ENCODE measurements at regions not wholly inside any gene's neighbourhood (a gene's known extent, or its start where the extent isn't known, plus 50 kb on each side); places are given as distances from the start of the nearest gene placed in this dataset.
"Not testable (repeated sequence)": the region's sequence is repeated elsewhere in the genome, so short reads cannot be mapped to it uniquely, and the experiment has no call there.

DNA sequence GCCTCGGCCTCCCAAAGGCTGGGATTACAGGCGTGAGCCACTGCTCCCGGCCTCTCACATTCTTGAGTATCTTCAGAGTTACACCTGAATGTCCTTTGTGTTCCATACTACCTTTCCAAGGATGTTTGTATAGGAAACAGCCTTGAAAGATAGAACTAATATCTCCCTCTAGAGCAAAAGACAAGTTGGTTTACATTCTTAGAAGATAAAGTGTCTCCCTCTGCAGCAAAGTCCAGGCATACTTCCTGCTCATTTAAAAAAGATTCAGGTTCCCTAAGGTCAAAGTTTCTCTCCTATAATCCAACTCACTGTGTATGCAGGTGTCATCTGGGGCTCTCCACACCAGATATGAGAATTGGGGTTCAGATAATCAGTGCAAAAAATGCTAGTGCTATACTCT lies 224.4 kb downstream of the TPBG start:
- DNase-seq: no peak

DNA sequence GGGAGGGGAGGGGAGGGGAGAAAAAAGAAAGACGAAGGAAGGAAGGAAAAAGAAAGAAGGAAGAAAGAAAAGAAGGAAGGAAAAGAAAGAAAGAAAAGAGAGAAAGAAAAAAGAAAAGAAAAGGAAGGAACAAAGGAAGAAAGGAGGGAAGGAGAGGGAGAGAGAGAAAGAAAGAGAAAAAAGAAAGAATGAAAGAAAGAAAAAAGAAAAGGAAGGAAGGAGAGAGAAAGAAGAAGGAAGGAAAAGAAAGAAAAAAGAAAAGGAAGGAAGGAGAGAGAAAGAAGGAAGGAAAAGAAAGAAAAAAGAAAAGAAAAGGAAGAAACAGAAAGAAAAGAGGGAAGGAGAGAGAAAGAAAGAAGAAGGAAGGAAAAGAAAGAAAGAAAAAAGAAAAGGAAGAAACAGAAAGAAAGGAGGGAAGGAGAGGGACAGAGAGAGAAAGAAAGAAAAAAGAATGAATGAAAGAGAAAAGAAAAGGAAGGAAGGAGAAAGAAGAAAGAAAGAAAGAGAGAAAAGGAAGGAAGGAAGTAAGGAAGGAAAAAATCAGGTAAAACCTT lies 225.3 kb downstream of the TPBG start:
- DNase-seq: no peak

DNA sequence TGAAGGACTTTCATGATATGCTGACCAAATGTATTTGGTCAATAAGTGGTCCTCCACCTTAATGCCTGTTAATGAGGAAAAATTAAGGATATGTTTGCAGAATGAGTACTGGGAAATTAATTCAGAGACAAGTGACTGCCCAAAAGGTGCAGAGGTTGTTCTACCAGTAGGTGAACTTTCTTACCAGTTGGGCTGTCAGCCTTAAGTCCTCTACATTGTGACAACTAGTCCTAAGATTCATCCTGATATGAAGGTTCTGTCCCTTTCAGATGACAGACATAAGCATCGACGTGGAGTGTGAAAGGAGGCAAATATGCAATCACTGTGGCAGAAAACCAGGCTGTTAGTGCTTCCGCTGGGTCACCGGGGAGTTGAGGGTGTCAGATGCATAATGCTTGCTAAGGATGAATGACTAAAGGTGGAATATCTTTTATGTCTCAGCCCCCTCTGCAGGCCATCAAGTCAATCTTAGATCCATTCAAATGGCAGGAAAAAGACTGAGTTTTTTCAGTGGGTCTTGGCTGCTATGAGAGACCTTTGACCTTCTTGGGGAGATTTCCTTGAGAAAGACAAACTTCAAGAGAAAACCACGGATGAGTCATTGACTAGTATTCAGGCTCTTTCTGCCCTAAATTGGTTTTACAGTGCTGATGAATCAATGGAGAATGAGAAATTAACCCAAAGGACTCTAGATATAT lies 226.0 kb downstream of the TPBG start:
- DNase-seq: peak; percentile 17

DNA sequence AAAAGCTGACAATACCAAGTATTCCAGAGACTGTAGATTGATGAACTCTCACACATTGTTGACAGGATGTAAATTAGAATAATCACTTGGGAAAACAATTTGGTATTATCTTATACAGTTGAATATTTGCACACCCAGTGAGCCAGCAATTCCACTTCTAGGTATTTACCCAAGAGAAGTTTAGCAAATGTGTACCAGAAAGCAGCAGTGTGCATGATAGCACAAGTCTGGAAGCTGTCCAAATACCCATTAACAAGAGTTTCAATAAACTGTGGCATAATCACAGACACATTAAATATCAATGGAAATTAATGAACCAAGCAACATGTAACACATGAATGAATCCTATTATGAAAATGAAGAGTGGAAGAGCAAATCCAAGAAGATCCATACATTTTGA lies 233.6 kb downstream of the TPBG start:
- DNase-seq: peak; percentile 12

DNA sequence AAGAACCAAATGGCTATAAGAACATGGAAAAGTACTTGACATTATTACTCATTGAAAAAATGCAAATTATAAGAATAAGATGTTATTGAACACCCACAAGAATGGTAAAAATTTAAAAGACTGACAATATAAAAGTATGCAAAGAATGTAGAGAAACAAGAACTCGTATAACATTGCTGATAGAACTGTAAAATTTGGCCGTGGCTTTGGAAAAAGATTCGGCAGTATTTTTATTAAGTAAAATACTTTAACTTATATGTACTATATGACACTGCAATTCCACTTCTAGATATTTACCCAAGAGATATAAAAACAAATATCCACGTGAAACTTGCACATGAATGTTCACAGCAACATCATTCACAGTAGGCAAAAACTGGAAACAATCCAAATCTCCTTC lies 239.2 kb downstream of the TPBG start:
- DNase-seq: no peak

DNA sequence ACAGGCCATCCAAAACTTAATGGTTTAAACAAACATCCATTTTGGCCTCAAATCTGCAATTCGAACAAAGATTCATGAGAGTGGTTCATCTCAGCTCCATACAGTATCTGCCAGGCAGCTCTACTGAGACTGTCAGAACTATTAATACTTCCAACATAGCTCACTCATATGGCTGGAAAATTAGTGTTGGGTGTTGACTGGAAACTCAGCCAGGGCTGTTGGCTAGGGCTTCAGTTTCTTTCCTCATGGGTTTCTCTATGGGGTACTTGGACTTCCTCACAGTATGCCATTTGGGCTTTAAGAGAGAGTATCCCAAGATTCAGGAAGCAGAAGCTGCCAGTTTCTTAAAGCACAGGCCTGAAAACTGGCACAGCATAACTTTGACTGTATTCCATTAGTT lies 240.3 kb downstream of the TPBG start:
- no peak for DNase-seq

DNA sequence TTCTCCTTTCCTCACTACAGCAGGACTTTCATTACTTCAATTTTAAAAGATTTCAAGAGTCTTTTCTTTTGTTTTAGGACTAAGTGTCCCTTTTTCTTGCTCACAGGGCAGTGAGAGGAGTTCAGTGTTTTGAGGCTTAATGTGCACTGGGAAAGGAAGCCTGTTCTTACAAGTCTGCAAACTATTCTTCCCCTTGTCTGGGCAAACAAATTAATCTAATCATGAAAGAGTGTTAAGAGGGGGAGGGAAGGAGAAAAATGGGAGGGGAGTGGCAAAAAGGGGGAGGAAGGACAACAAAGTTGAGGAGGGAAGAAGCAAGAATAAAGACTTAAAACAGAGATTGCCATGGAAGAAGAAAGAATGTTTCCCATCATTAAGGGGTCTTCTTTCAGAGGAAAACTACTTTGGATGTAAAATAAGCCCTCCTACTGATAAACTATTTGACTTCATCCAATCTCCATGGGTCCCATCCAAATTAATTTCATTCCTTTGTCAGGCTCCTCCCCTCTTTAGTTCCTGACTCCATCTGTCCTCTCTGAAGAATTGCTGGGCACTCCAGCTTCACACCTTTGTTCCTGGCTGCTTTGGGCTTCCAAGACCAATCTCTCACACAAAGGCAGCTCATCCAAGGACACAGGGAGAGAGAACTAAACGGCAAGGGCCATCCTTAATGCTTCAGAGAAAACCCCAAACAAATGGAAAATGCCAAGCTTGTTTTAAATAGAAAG lies 244.5 kb downstream of the TPBG start:
- DNase-seq: no peak

DNA sequence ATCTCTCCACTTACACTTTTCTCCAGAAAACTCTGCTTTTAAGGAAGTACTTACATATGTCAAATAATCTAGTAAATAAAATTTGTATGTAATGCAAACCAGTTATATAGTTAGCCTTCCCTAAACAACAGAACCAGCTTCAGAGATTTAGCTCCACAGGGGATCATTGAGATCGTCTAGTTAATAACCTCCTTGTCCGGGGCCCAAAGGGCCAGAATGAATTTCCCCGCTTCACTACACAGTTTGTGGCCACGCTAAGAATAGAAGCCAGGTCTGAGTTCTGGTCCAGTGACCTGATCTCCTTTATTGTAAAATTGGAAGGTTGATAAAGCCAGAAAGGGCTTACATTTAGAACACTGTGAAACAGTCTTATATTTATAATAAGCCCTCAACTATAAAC lies 245.2 kb downstream of the TPBG start:
- DNase-seq: no peak

DNA sequence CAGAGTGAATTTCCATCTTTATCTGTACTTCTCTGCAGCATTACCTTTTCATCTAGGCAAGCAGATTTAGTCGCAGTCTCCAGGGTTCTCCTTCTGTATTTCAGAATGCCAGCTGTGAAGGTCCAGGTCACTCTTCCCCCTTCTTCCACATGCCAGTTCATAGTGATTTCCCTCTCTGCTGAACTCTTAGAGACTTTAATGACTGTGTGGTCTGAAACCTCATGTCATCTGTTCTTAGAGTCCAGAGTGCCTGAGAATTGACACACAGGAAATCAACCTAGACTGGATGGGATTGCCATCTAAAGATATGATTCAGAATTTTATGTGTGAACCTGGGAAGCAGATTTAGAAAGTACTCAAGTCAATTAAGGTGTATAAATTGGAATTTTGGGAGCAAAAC lies 248.1 kb downstream of the TPBG start:
- no peak for DNase-seq

DNA sequence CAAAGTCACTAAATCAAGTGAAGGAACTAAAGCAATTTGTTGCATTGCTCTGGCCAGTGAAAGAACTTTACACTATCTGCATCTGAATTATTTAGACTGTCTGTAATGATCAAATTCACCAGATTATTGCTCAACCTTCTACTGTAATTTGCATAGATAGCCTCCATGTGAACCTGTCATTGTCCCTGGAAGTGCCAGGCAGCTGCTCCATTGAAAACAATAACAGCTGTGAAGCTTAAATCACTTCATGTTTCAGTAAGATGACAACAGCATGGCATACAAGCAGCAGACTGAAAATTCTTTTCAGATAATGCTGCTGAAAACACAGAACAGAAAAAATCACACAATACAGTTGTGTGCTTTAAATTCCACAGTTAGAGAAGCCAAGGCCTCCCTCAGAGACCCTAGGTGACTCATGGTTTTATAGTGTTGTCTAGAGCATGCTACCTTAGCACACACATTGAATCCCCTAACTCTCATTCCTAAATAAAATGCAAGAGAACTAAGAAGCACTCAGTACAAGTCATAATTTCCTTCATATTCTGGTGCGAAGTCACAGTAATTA lies 248.9 kb downstream of the TPBG start:
- DNase-seq: no peak

DNA sequence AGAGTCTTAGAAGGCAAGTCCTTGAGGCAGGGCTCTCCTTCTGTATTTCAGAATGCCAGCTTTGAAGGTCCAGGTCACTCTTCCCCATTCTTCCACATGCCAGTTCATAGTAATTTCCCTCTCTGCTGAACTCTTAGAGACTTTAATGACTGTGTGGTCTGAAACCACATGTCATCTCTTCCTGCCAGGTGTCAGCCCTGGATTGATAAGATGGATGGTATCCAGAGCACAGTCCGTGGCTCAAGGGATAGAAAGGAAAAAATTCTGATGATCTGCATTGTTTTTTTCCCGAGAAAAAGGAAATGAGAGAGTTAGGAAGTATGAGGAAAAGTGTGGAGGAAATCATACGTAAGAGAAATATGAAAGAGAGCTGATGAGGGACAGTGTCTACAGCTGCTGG lies 250.9 kb downstream of the TPBG start:
- DNase-seq: no peak

DNA sequence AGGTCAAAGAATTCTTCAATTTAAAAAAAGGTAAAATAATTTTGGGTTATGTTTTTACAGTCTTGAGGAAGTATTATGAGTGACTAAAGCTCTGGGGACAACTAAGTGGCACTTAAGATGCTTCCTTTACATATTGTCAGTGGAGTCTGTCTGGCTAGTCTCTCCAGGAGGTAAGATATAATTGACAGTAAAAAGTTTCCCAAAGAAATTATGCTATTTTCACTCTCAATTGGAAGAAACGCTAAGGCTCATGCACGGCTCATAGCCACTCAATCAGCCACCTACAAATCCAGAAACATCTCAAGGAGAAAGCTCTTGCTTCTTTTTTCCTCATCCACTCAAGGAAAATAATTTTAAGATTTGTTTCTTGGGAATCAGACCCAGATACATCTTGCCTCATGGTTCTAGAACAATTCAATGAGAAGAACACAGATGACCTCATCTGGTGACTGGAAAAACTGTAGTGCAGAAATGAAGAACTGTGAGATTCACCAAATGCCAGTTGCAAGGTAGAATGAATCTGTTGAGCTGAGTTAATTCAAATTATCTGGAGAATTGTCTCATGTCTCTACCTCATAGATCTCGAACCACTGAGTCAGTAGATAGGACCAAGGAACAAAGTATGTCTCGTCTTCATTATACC lies 252.9 kb downstream of the TPBG start:
- no peak for DNase-seq

DNA sequence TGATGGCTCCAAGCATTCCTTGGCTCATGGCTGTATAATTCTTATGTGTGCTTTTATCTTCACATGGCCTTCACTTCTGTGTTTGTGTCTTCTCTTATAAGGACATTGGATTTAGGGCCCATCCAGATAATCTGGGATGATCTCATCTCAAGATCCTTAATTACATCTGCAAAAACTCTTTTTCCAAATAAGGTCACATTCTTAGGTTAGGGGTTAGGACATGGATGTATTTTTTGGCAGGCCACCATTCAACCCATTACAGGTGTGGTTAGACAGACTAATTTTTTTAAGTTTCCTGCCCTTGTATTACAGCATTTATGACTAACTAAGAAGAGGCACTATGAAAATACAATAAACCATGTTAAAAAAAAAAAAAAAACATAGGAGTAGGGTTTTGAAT lies 254.0 kb downstream of the TPBG start:
- no peak for DNase-seq

DNA sequence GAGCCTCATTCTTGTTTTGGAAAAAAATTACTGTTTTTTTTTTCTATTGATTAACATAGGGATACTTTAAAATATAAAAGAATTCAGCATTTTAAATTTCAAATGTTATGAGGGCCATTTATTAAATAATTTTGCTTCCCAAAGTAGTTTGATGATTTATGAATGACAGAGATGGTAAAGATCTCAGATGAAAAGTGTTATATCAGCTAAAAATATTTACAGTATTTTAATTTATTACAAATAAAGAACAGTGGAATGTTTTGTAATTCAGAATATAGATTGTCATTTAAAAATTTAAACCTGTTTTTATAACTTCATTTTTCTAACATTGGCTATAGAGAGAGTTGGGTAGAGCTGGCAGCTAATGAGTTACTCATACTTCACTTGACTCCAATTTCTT lies 256.0 kb downstream of the TPBG start:
- no peak for DNase-seq

DNA sequence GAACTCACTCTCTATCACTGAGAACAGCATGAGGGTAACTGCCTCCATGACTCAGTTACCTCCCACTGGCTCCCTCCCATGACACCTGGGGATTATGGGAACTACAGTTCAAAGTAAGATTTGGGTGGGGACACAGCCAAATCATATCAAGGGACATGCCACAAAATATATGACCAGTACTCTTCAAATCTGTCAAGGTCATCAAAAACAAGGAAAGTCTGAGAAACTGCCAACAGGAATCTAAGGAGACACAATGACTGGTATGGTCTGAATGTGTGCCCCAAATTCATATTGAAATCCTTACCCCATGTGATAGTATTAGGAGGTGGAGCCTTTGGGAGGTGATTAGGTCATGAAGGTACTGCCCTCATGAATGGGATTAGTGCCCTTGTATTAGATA lies 258.8 kb downstream of the TPBG start:
- DNase-seq: no peak

DNA sequence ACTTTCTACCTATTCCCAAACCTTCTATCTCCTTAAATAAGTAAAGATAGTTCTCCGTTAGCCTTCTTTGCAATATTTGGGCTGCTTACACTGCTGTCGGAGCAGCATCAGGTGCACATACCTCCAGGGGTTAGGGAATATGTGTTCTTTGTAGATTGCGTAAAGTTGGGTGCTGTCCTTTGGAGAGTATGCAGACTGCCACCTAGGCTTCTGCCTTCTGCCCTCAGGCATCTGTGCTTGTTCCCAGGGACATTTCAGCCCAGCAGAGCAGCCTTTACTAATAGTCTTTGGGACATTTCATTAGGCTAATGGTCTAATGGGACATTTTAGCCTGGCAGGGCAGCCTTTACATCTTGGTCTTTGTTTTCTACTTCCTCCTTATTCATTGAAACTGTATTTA lies 260.6 kb downstream of the TPBG start:
- DNase-seq: no peak

DNA sequence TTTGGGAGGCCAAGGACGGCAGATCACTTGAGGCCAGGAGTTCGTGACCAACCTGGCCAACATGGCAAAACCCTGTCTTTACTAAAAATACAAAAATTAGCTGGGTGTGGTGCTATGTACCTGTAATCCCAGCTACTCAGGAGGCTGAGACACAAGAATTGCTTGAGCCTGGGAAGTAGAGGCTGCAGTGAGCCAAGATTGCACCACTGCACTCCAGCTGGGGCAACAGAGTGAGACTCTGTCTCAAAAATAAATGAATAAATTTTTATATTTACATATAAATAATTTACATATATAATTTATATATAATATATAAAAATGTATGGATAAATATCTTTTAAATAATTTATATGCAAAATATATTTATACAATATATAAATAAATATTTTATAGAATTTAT lies 263.3 kb downstream of the TPBG start:
- DNase-seq: not testable (repeated sequence)

DNA sequence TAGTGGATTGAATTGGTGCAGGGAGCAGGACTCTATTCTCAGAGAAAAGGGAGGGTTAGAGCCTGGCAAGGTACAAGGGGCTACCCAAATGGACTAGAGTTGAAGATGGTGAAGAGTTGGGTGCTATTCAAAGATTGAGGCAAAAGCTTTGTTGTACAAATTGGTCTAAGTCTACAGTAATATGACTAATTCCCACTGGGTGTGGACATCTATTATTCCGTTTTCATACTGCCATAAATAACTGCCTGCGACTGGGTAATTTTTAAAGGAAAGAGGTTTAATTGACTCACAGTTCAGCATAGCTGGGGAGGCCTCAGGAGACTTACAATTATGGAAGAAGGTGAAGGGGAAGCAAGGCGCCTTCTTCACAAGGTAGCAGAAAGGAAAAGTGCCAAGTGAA lies 266.3 kb downstream of the TPBG start:
- no peak for DNase-seq

DNA sequence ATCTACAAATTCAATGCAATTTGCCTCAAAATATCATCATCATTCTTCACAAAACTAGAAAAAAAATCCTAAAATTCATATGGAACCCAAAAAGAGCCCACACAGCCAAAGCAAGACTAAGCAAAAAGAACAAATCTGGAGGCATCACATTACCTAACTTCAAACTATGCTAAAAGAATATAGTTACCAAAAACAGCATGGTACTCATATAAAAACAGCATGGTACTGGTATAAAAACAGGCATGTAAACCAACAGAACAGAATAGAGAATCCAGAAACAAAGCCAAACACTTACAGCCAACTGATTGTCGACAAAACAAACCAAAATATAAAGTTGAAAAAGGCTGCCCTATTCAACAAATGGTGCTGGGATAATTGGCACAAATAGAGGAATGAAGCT lies 278.1 kb downstream of the TPBG start:
- no peak for DNase-seq

DNA sequence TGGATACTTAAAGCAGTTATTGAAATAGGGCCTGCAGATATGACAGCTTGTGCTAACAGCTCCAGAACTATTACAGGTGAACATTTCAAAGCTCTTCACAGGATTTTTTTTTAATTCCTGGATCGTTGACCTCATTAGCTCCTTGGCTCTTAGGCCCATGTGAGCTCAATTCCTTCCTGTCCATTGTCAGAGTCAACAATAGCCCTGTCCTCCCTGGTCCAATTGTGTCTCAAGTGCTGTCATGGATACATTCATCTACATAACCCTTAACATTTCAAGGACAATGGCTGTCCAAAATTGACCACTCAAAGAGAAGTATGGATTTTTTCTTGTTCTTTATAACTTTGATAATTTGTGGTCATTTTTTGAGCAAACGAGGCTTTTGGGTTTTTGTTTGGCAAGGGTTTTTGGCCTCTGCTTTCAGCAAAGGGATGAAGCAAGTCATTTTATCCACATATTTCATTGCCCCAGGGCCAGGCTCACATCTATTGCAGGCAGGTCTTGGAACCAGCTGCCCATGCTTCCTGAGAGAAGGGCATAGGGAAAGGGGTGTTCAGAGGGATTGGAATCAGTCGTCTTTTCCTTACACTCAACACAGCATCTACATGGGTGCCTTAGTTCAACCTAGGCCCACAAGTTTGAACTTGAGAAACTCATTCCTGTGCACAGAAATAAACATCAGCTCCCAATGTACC lies 282.1 kb downstream of the TPBG start:
- DNase-seq: no peak

DNA sequence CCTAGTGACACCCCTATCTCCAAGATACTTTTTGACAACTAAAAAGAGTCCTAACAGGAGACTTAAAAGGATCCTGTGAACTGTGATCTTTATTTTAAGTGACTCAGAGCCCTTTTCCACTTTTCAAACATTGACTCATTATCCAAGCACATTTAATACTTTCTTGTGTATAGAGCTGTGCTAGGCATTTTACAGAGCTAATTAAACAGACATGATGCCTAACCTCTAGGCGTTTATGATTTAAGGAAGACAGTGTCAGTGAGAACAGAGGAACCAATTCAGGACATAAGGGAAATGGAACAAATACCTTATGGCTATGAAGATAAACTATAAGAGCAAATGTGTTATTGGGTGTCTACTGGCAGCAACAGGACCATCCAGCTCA lies 282.6 kb downstream of the TPBG start:
- DNase-seq: no peak

DNA sequence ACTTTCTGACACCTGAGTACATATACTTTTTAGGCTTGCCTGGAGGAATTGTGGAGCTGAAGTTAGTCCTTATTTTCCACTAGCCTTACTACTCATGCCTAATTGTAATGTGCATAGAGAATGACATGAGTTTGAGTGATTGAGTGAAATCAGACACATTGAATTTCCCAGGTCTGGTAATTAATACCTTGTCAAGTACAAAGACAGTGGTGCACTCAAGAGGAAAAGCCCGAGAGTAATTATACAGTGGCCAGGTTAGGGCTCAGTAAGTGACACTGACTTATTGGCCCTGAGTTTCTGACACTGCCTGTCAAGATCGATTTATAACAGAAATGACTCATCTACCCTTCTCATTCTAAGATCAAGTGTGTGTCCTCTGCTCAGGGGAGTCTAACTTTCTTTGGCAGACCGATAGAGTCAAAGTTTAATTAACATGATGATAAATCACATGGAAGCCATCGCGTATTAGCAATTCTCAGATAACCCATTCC lies 288.3 kb downstream of the TPBG start:
- no peak for DNase-seq

DNA sequence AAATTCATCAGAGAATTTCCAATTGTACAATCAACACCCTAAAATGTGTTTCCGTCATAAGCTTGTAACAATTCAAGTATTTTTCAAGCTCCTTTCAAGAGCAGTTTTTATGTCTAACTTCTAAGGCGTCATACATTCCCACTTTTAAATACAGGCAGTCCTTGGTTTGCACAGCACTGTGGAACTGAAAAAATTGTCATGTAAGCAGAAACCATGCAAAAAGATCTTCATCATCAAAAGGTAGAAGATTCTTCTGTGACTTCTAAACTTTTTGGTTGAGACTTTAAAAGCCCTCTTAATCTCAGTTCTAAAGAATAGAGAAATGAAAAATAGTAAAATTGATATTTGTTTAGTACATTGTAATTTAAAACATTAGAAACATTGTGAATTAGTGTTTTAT lies 315.6 kb downstream of the TPBG start:
- DNase-seq: no peak
